Spleen (tissue), 7 donors: ENCODE measurements at regions not wholly inside any gene's neighbourhood (a gene's known extent, or its start where the extent isn't known, plus 50 kb on each side); places are given as distances from the start of the nearest gene placed in this dataset.

Source experiments
- POLR2A ChIP-seq, 3 donors: fragments of 450-650 bp; IDR thresholded peaks; one replicate each; pipeline ENCODE4 v1.5.1; 2017; ENCODE audit warnings: antibody characterized with exemption in 3 of 3, mild to moderate bottlenecking in 1 of 3
- POLR2AphosphoS5 ChIP-seq, 3 donors: sonication (generic); formaldehyde crosslinking; IDR thresholded peaks; one replicate each; pipeline ENCODE4 v1.5.1; 2017; ENCODE audit warnings: antibody characterized with exemption in 3 of 3
- TF ChIP-seq, protein P1 (sequence below), 11 experiments: fragments of 200-600 bp in 7 of 11; fragments of 450-650 bp in 4 of 11; sonication (generic) in 4 of 11; IDR thresholded peaks in 8 of 11; conservative IDR thresholded peaks in 3 of 11; 1 replicate in 7 of 11; 2 replicates in 4 of 11; pipeline versions ENCODE4 v1.4.0 to v1.8.0; 2016 to 2021; ENCODE audit warnings: antibody characterized with exemption in 11 of 11, inconsistent platforms in 4 of 11, mild to moderate bottlenecking in 1 of 11
- donor health status: DM: no; HTN: no; CAD: no; lungs with moderate emphysema.
- donor health status: DM: no; HTN: no; CAD: no.
- donor health status: DM: no; HTN: no; CAD: no.

GRCh38 chr18:2330764-2331163, 240.5 kb downstream of the METTL4 start:
- no peak for TF ChIP-seq POLR2A (IDR thresholded peaks at IDR 0.05)
- TF ChIP-seq, protein P1, sequence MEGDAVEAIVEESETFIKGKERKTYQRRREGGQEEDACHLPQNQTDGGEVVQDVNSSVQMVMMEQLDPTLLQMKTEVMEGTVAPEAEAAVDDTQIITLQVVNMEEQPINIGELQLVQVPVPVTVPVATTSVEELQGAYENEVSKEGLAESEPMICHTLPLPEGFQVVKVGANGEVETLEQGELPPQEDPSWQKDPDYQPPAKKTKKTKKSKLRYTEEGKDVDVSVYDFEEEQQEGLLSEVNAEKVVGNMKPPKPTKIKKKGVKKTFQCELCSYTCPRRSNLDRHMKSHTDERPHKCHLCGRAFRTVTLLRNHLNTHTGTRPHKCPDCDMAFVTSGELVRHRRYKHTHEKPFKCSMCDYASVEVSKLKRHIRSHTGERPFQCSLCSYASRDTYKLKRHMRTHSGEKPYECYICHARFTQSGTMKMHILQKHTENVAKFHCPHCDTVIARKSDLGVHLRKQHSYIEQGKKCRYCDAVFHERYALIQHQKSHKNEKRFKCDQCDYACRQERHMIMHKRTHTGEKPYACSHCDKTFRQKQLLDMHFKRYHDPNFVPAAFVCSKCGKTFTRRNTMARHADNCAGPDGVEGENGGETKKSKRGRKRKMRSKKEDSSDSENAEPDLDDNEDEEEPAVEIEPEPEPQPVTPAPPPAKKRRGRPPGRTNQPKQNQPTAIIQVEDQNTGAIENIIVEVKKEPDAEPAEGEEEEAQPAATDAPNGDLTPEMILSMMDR (IDR thresholded peaks at IDR 0.05 in 8 of 11, conservative IDR thresholded peaks at IDR 0.05 in 3 of 11), result no peak
- TF ChIP-seq POLR2AphosphoS5 (IDR thresholded peaks at IDR 0.05), result no peak
